AG10803 (cell line): ENCODE measurements at regions not wholly inside any gene's neighbourhood (a gene's known extent, or its start where the extent isn't known, plus 50 kb on each side); places are given as distances from the start of the nearest gene placed in this dataset.

Experiments
- DNase-seq: peaks from one replicate; pipeline ENCODE4 v3.0.0; 2010; ENCODE audit warnings: low read depth
- H3K4me3 ChIP-seq: 2 replicates; pipeline ENCODE4 v1.5.1; 2011; ENCODE audit warnings: mild to moderate bottlenecking, low read length, control low read depth
- TF ChIP-seq, protein P1 (sequence below): conservative IDR thresholded peaks from 2 replicates; pipeline ENCODE4 v1.5.1; 2011; ENCODE audit warnings: mild to moderate bottlenecking, low read length, control low read depth, inconsistent platforms

GRCh38 chr5:133830911-133831310 is 137.5 kb downstream of the C5orf15 start:
- no peak overlapping the region for H3K4me3 ChIP-seq
- TF ChIP-seq, protein P1, sequence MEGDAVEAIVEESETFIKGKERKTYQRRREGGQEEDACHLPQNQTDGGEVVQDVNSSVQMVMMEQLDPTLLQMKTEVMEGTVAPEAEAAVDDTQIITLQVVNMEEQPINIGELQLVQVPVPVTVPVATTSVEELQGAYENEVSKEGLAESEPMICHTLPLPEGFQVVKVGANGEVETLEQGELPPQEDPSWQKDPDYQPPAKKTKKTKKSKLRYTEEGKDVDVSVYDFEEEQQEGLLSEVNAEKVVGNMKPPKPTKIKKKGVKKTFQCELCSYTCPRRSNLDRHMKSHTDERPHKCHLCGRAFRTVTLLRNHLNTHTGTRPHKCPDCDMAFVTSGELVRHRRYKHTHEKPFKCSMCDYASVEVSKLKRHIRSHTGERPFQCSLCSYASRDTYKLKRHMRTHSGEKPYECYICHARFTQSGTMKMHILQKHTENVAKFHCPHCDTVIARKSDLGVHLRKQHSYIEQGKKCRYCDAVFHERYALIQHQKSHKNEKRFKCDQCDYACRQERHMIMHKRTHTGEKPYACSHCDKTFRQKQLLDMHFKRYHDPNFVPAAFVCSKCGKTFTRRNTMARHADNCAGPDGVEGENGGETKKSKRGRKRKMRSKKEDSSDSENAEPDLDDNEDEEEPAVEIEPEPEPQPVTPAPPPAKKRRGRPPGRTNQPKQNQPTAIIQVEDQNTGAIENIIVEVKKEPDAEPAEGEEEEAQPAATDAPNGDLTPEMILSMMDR = no peak
- DNase-seq = no peak

DNA sequence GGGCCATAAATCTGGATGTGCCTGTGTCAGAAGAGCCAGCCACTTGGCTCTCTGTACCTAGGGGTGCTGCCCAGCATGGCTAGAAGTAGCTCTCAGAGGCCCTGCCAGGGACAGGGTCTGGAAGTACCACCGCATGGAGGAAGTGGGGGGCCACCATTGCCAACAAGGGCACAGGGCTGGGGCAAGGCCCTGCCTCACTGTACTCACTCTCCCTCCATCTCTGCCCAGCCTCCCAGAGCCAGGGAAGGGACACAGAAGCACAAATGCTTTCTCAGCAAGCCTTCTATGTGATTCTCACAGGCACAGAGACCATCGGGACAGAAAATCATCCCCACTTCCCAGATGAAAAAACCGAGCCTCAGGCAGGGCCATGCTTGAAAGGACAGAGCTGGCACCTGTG is 138.1 kb downstream of the C5orf15 start:
- DNase-seq = no peak
- H3K4me3 ChIP-seq = no peak overlapping the region
- TF ChIP-seq, protein P1 = no peak

DNA sequence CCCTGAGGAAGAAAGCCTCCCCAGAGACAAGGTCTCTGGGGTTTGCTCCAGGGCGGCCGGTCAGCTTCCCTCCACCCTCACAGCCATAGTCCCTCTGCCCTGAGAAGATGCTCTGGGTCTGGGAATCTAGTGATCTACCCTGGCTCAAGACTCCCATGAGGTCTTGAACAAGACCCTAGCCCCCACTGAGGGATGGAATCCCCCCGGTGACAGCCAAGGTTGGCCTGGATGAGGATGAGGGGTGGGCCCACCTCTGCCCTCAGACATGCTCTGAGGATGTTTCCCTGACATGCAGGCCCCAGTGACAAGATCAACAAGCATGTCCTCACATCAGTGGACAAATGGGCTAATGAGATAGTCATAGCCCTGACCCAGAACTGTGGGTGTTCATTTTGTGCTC is 138.6 kb downstream of the C5orf15 start:
- TF ChIP-seq, protein P1 = no peak
- no peak for DNase-seq
- no peak overlapping the region for H3K4me3 ChIP-seq

- no peak overlapping the region for H3K4me3 ChIP-seq
- TF ChIP-seq, protein P1 = no peak
- DNase-seq = no peak
These were observed 139.7 kb downstream of the C5orf15 start for GRCh38 chr5:133828722-133829121.

DNA sequence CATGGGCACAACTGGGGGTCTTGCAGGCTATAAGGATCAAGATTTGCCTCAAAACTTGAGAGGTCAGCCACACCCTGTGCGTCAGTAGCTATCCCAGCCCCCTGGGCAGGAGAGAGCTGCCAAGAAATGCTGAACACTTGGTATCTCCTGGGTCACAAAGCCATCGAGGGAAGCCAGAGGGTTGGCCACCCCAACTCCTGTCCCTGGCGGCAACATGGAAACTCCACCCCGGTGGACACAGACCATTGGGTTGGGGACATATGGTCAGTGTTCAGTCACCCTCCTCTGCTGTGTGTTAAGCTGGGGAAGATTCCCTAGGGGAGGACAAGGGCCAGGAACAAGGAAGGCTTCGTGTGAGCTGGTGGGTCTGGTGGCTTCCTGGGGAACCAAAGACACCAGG is 140.6 kb downstream of the C5orf15 start:
- H3K4me3 ChIP-seq = no peak overlapping the region
- TF ChIP-seq, protein P1 = no peak
- no peak for DNase-seq

GRCh38 chr5:133827011-133827410 is 141.4 kb downstream of the C5orf15 start:
- H3K4me3 ChIP-seq = no peak overlapping the region
- DNase-seq = no peak
- TF ChIP-seq, protein P1 = no peak

DNA sequence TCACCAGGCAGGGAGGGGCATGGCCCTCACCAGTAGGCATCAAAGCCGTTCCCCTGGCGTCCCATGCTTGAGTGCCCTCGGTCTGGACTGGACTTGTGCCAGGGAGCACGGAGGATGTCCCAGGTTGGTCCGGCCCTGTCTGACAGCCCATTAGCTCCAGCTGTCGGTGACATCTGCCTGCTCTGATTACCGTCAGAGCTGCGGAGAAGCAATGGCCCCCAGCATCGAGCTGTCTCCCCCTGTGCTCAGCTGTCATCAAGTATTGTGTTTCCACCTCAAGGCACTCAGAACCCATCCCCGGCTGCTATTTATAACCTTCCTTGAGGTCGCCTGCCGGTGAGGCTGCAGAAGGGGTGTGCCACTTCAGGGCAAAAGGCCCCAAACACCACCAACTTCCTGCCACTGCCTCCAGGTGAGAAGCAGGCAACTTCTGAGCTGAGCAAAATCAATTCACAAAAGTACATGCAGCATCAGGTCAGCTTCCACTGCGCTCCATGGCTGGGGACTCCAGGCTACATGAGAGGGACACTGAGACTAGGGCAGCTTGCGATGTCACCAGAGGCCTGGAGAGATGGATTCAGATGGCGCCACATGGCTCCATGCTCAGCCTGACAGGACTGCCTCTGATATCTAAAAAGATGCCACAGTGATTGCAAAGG is 142.7 kb downstream of the C5orf15 start:
- TF ChIP-seq, protein P1 = no peak
- DNase-seq = no peak

More for the DNA sequence above, 142.7 kb downstream of the C5orf15 start:
- no peak overlapping the region for H3K4me3 ChIP-seq
